RWPE2 (cell line): ENCODE measurements at regions not wholly inside any gene's neighbourhood (a gene's known extent, or its start where the extent isn't known, plus 50 kb on each side); places are given as distances from the start of the nearest gene placed in this dataset.

Source experiments
- ATAC-seq: fragments of 200-7000 bp; cut with Tn5 transposase; 3 replicates; pipeline ENCODE4 v1.9.1; 2021; ENCODE audit warnings: low read depth
- DNase-seq: peaks from one replicate; pipeline ENCODE4 v3.0.0-alpha.2; 2020; ENCODE audit warnings: low spot score
- H3K27ac ChIP-seq: fragments of 450-650 bp; 2 replicates; pipeline ENCODE4 v1.5.1; 2017; ENCODE audit warnings: mild to moderate bottlenecking; ENCODE audit not compliant: poor library complexity, severe bottlenecking
- H3K27me3 ChIP-seq: fragments of 250-450 bp; sonication (Bioruptor Pico); 2 replicates; pipeline ENCODE4 v1.5.1; 2021; ENCODE audit warnings: mild to moderate bottlenecking, moderate library complexity; ENCODE audit not compliant: insufficient read depth, poor library complexity, severe bottlenecking
- H3K36me3 ChIP-seq: fragments of 250-450 bp; sonication (Bioruptor Pico); 2 replicates; pipeline ENCODE4 v1.5.1; 2020; ENCODE audit warnings: low read depth, mild to moderate bottlenecking, moderate library complexity
- H3K4me1 ChIP-seq: fragments of 250-450 bp; sonication (Bioruptor Pico); 2 replicates; pipeline ENCODE4 v1.5.1; 2021; ENCODE audit warnings: mild to moderate bottlenecking, moderate library complexity; ENCODE audit not compliant: insufficient read depth, poor library complexity, severe bottlenecking
- H3K4me3 ChIP-seq: fragments of 250-450 bp; sonication (Bioruptor Pico); 2 replicates; pipeline ENCODE4 v1.5.1; 2021; ENCODE audit warnings: mild to moderate bottlenecking, moderate library complexity; ENCODE audit not compliant: severe bottlenecking
- H3K9me3 ChIP-seq: fragments of 250-450 bp; sonication (Bioruptor Pico); 2 replicates; pipeline ENCODE4 v1.5.1; 2021; ENCODE audit warnings: mild to moderate bottlenecking, moderate library complexity; ENCODE audit not compliant: severe bottlenecking
- CTCF ChIP-seq: fragments of 450-650 bp; IDR thresholded peaks from one replicate; pipeline ENCODE4 v1.5.1; 2017; ENCODE audit warnings: mild to moderate bottlenecking, moderate library complexity; ENCODE audit not compliant: poor library complexity, severe bottlenecking

GRCh38 chr2:114616-115015, 68.3 kb upstream of the FAM110C start:
- no peak for ATAC-seq
- no peak for DNase-seq
- no peaks in the 10 kb centered on the region for H3K36me3 ChIP-seq
- TF ChIP-seq CTCF, result no peak
- no peaks in the 10 kb centered on the region for H3K9me3 ChIP-seq
- H3K27ac ChIP-seq, result no peak overlapping the region
- no peaks in the 10 kb centered on the region for H3K27me3 ChIP-seq
- no peak overlapping the region for H3K4me3 ChIP-seq
- H3K4me1 ChIP-seq, result no peaks in the 10 kb centered on the region

- Histone ChIP-seq H3K4me1 (no peaks in the 10 kb centered on the region), H3K9me3 (peaks cover 5% of the 10 kb centered on the region), H3K36me3 (no peaks in the 10 kb centered on the region), H3K27me3 (no peaks in the 10 kb centered on the region), H3K27ac (no peak overlapping the region), H3K4me3 (no peak overlapping the region)
- DNase-seq, result no peak
- TF ChIP-seq CTCF, result no peak
- no peak for ATAC-seq
Observed at GRCh38 chr2:109998-110397, 63.7 kb upstream of the FAM110C start.

GRCh38 chr2:108920-109809, 62.9 kb upstream of the FAM110C start:
- DNase-seq (no peak), ATAC-seq (no peak)
- Histone ChIP-seq H3K9me3 (peaks cover 5% of the 10 kb centered on the region), H3K4me3 (no peak overlapping the region), H3K27ac (no peak overlapping the region), H3K27me3 (no peaks in the 10 kb centered on the region), H3K36me3 (no peaks in the 10 kb centered on the region), H3K4me1 (no peaks in the 10 kb centered on the region)
- TF ChIP-seq CTCF, result no peak

GRCh38 chr2:101016-101415, 54.7 kb upstream of the FAM110C start:
- no peaks in the 10 kb centered on the region for H3K27me3 ChIP-seq
- H3K9me3 ChIP-seq, result no peaks in the 10 kb centered on the region
- TF ChIP-seq CTCF, result no peak
- no peaks in the 10 kb centered on the region for H3K36me3 ChIP-seq
- H3K27ac ChIP-seq, result no peak overlapping the region
- DNase-seq, result no peak
- H3K4me1 ChIP-seq, result no peaks in the 10 kb centered on the region
- H3K4me3 ChIP-seq, result no peak overlapping the region
- ATAC-seq, result no peak
